Colonic mucosa (tissue), 4 donors: ENCODE measurements at regions not wholly inside any gene's neighbourhood (a gene's known extent, or its start where the extent isn't known, plus 50 kb on each side); places are given as distances from the start of the nearest gene placed in this dataset.

Source experiments
- DNase-seq: peaks from one replicate; pipeline ENCODE4 v3.0.0-alpha.2; 2020
- H3K27ac ChIP-seq: fragments of 200-600 bp; one replicate; pipeline ENCODE4 v1.8.0; 2021
- H3K27me3 ChIP-seq: fragments of 200-600 bp; one replicate; pipeline ENCODE4 v1.8.0; 2021
- H3K36me3 ChIP-seq: fragments of 200-600 bp; one replicate; pipeline ENCODE4 v1.8.0; 2021
- H3K4me1 ChIP-seq: fragments of 200-600 bp; one replicate; pipeline ENCODE4 v1.8.0; 2021; ENCODE audit warnings: mild to moderate bottlenecking
- H3K4me3 ChIP-seq: fragments of 200-600 bp; one replicate; pipeline ENCODE4 v1.8.0; 2021
- H3K9ac ChIP-seq, 2 donors: one replicate each; pipeline ENCODE4 v1.7.0; 2013; ENCODE audit warnings: control low read depth in 2 of 2, low read depth in 2 of 2, low read length in 2 of 2
- H3K9me3 ChIP-seq: fragments of 200-600 bp; one replicate; pipeline ENCODE4 v1.8.0; 2021
- intact Hi-C: fragments of 100-400 bp; cut with DNase I; formaldehyde crosslinking; loops from one replicate; pipeline ENCODE4 v1.14.1; 2022
- TF ChIP-seq, protein P1 (sequence below): fragments of 200-600 bp; IDR thresholded peaks from one replicate; pipeline ENCODE4 v1.8.0; 2022; ENCODE audit warnings: antibody characterized with exemption, mild to moderate bottlenecking
- donor health status: healthy.
- donor health status: DM: no; HTN: no; CAD: no.
- donor health status: DM: no; HTN: no; CAD: no.

DNA sequence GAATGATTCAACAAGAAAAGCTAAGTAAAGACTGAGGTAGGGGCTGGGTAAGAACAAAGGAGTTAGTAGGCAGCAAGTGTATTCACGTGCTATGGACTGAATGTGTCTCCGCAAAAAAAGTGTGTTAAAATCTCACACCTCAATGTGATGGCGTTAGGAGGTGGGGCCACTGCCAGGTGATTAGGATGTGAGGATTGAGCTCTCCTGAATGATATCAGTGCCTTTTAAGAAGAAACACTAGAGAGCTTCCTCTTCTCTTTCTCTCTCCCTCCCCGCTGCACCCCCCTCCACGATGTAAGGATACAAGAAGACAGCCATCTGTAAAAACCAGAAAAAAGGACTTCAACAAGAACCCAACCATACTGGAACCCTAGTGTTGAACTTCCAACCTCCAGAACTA is 396.1 kb upstream of the PLXNA2 start:
- Histone ChIP-seq H3K27me3 (no peaks in the 10 kb centered on the region), H3K4me1 (no peaks in the 10 kb centered on the region), H3K27ac (no peak overlapping the region), H3K9ac (no peak overlapping the region), H3K9me3 (no peaks in the 10 kb centered on the region), H3K36me3 (no peaks in the 10 kb centered on the region), H3K4me3 (no peak overlapping the region)
- no peak for DNase-seq
- intact Hi-C loops = no loop called here
- TF ChIP-seq, protein P1, sequence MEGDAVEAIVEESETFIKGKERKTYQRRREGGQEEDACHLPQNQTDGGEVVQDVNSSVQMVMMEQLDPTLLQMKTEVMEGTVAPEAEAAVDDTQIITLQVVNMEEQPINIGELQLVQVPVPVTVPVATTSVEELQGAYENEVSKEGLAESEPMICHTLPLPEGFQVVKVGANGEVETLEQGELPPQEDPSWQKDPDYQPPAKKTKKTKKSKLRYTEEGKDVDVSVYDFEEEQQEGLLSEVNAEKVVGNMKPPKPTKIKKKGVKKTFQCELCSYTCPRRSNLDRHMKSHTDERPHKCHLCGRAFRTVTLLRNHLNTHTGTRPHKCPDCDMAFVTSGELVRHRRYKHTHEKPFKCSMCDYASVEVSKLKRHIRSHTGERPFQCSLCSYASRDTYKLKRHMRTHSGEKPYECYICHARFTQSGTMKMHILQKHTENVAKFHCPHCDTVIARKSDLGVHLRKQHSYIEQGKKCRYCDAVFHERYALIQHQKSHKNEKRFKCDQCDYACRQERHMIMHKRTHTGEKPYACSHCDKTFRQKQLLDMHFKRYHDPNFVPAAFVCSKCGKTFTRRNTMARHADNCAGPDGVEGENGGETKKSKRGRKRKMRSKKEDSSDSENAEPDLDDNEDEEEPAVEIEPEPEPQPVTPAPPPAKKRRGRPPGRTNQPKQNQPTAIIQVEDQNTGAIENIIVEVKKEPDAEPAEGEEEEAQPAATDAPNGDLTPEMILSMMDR = no peak

DNA sequence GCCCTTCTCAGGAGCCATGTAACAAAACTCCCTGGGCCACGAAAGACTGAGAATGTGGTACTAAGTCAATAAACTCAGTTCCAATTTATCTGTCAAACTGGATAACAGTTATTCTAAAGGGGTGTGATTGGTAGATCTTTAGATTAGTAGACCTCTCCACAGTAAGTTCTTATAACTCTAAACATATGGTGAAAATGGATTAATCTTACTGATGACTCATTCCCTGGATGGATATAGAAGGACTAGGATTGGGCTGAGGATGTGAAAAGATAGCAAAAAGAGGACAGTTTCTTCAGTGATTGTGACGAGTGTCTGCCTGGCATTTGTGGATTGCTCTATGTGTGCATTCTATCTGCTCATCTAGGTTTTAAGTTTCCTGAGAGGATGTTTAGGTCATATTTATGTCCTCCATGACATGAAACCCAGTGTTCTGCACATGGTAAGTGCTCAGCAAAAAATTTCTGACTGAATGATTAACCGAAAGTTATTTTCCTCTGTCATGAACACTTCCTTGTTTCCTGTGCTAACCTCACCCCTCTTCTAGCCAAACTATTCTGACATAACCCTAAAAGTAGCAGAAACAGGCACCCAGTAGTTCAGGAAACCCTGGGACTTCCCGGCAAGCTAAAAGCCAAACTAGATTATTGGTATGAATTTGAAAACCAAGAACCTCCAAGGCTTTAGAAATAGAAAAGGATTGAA is 397.5 kb upstream of the PLXNA2 start:
- Histone ChIP-seq H3K27ac (no peak overlapping the region), H3K9ac (no peak overlapping the region), H3K27me3 (no peaks in the 10 kb centered on the region), H3K9me3 (no peaks in the 10 kb centered on the region), H3K4me3 (no peak overlapping the region), H3K36me3 (no peaks in the 10 kb centered on the region), H3K4me1 (no peaks in the 10 kb centered on the region)
- TF ChIP-seq, protein P1 = no peak
- intact Hi-C loops = no loop called here
- DNase-seq = no peak

DNA sequence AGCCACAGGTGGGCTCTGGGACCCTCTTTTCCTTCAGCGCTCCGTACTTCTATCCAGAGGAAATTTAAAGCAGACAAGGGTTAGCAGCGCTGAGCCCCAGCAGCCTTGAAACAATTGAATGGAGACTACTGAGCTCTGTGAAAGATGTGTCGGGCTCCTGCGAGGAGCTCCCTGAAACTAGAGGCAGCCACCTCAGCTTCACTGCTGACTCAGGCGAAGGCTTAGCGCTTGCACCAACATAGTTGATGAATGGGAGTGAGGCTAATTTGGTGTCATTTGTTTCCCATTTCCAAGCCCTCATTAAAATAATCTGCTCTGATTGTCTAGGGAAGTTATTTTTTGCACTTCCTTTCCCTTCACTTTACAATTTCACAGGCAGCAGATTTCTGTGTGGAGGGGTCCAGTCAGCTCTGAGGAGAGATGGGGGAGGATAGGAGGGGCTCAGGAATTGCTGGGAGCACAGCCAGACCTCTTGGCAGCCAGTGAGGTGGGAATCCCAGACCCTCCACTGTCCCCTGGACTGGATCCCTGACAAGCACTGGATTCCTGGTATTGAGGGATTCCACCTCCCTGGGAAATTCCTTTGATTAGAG is 398.9 kb upstream of the PLXNA2 start:
- H3K9ac ChIP-seq = no peak overlapping the region
- H3K27me3 ChIP-seq = no peaks in the 10 kb centered on the region
- no peak overlapping the region for H3K27ac ChIP-seq
- H3K36me3 ChIP-seq = no peaks in the 10 kb centered on the region
- TF ChIP-seq, protein P1 = no peak
- no peak overlapping the region for H3K4me3 ChIP-seq
- no peak for DNase-seq
- no peaks in the 10 kb centered on the region for H3K4me1 ChIP-seq
- H3K9me3 ChIP-seq = no peaks in the 10 kb centered on the region
- intact Hi-C loops = no loop called here

DNA sequence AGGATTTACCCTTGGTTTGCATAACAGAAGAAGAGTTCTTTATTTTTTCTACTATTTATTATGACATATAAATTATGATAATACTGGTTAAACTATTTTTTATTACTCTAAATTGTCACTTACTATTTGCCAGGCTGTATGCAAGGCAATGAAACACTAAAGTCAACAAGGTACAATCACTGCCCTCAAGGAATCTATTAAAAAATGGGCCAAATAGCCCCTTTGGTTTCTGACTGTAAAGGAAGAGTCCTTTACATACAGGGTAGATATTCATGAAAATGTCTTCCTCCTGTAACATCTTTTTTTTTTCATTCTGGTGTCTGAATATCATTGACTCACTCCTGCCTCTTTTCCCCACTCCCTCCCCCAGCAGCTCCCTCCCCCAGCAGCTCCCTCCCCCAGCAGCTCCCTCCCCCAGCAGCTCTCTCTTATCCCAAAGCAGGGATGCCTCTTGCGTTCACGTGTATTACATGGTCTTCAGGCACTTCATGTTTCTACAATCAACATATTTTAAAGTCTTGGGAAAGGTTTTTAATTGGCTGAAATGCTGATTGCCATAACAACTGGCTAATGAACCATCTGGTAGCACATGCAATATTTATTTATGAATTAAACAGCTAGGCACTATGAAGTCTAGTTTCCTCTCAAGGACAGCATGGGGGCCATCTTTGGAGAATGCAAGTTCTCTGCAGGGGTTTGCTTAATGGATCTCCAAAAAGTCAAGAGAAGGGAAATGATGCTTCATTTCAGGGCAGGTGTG is 400.4 kb upstream of the PLXNA2 start:
- no peak for DNase-seq
- no peaks in the 10 kb centered on the region for H3K27me3 ChIP-seq
- H3K9me3 ChIP-seq = no peaks in the 10 kb centered on the region
- no peak overlapping the region for H3K4me3 ChIP-seq
- intact Hi-C loops = no loop called here
- no peaks in the 10 kb centered on the region for H3K36me3 ChIP-seq
- TF ChIP-seq, protein P1 = no peak
- H3K4me1 ChIP-seq = no peaks in the 10 kb centered on the region
- H3K27ac ChIP-seq = no peak overlapping the region
- no peak overlapping the region for H3K9ac ChIP-seq

DNA sequence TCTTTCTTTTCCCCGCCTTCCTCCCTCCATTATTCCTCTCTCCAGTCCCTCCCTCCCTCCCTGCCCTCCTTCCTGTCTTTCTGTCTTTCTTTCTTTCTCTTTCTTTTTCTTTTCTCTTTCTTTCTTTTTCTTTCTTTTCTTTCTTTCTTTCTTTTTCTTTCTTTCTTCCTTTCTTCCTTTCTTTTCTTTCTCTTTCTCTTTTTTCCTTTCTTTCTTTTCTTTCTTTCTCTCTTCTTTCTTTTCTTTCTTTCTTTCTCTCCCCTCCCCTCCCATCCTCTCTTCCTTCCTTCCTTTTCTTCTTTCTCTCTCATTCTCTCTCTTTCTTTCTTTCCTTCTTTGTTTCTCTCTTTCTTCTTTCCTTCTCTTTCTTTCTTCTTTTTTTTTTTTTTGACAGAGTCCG is 402.2 kb upstream of the PLXNA2 start:
- intact Hi-C loops = no loop called here
- no peaks in the 10 kb centered on the region for H3K27me3 ChIP-seq
- TF ChIP-seq, protein P1 = no peak
- H3K36me3 ChIP-seq = no peaks in the 10 kb centered on the region
- H3K27ac ChIP-seq = no peak overlapping the region
- no peaks in the 10 kb centered on the region for H3K9me3 ChIP-seq
- no peak for DNase-seq
- H3K4me1 ChIP-seq = no peaks in the 10 kb centered on the region
- H3K9ac ChIP-seq = no peak overlapping the region
- no peak overlapping the region for H3K4me3 ChIP-seq
